HepG2 (cell line): ENCODE measurements at regions not wholly inside any gene's neighbourhood (a gene's known extent, or its start where the extent isn't known, plus 50 kb on each side); places are given as distances from the start of the nearest gene placed in this dataset.

ENCODE experiments used
- ATAC-seq: fragments of 200-7000 bp; cut with Tn5 transposase; 3 replicates; pipeline ENCODE4 v1.9.1; 2020; ENCODE audit warnings: mild to moderate bottlenecking, moderate library complexity
- BruUV-seq: library from RNA; stranded (reverse); fragments of 400-500 nt; replicated peaks from 2 replicates; lab custom pipeline; 2021; lab: Mats Ljungman, UMichigan
- CTCF ChIA-PET: fragments of 300-600 bp; formaldehyde crosslinking; extraction: SDS; loops from one replicate; lab custom pipeline; 2021; ENCODE audit warnings: low total read pairs, inconsistent platforms, low intra/inter-chr PET ratio; lab: Yijun Ruan, JAX
- POLR2A ChIA-PET: fragments of 350-600 bp; sonication (Branson Sonifier 250); formaldehyde crosslinking; loops from one replicate; lab custom pipeline; 2020; ENCODE audit warnings: antibody characterized with exemption, inconsistent platforms; lab: Yijun Ruan, JAX
- DNase-seq: peaks from one replicate; pipeline ENCODE4 v3.0.0-alpha.2; 2015; ENCODE audit warnings: low spot score
- FAIRE-seq: peaks from 3 replicates; lab custom pipeline; 2011; peaks lifted over from hg19 to GRCh38; lab: Jason Lieb, UNC
- H2AFZ ChIP-seq: one replicate; pipeline ENCODE4 v1.6.1; 2011; ENCODE audit warnings: low read length, inconsistent platforms
- H3K27ac ChIP-seq: fragments of 300-600 bp; 3 replicates; pipeline ENCODE4 v1.8.0; 2011; ENCODE audit warnings: mixed run types, mild to moderate bottlenecking, mixed read lengths, low read length, inconsistent platforms; ENCODE audit not compliant: insufficient read depth; ENCODE audit errors: extremely low read length
- H3K27me3 ChIP-seq, 2 experiments: fragments of 200-600 bp in 1 of 2; 2 replicates in 1 of 2; 3 replicates in 1 of 2; pipeline versions ENCODE4 v1.6.0 to v1.8.0; 2011; ENCODE audit warnings: low read length in 2 of 2, mild to moderate bottlenecking in 2 of 2, moderate library complexity in 2 of 2, inconsistent platforms in 1 of 2; ENCODE audit not compliant: insufficient read depth in 2 of 2, control insufficient read depth in 1 of 2
- H3K36me3 ChIP-seq, 2 experiments: fragments of 200-600 bp in 1 of 2; replicated peaks in 1 of 2; 2 replicates in 1 of 2; 3 replicates in 1 of 2; pipeline versions ENCODE4 v1.5.1 to v1.8.0; 2011; ENCODE audit warnings: low read length in 2 of 2, inconsistent platforms in 1 of 2; ENCODE audit not compliant: insufficient read depth in 2 of 2, control insufficient read depth in 1 of 2
- H3K4me1 ChIP-seq: 2 replicates; pipeline ENCODE4 v1.5.1; 2012; ENCODE audit warnings: low read length, inconsistent platforms; ENCODE audit not compliant: insufficient read depth
- H3K4me2 ChIP-seq: 2 replicates; pipeline ENCODE4 v1.6.0; 2011; ENCODE audit warnings: low read depth, low read length, inconsistent platforms
- H3K4me3 ChIP-seq, 3 experiments: fragments of 200-600 bp in 1 of 3; sonication (generic), shearing (Covaris generic) in 1 of 3; replicated peaks in 1 of 3; 2 replicates each; pipeline ENCODE4 v1.5.1; 2011 to 2016; ENCODE audit warnings: low read length in 3 of 3, inconsistent platforms in 2 of 3, low read depth in 2 of 3, mild to moderate bottlenecking in 2 of 3, control low read depth in 1 of 3, mixed read lengths in 1 of 3; ENCODE audit not compliant: insufficient read depth in 1 of 3
- H3K79me2 ChIP-seq: one replicate; pipeline ENCODE4 v1.6.1; 2011; ENCODE audit warnings: low read length, inconsistent platforms; ENCODE audit not compliant: insufficient read depth
- H3K9ac ChIP-seq: 2 replicates; pipeline ENCODE4 v1.6.0; 2011; ENCODE audit warnings: mild to moderate bottlenecking, low read depth, low read length, inconsistent platforms; ENCODE audit not compliant: insufficient read depth
- H3K9me3 ChIP-seq: 2 replicates; pipeline ENCODE4 v1.5.1; 2012; ENCODE audit warnings: mild to moderate bottlenecking, low read length
- H4K20me1 ChIP-seq: 2 replicates; pipeline ENCODE4 v1.6.0; 2011; ENCODE audit warnings: inconsistent platforms, mild to moderate bottlenecking, low read length, moderate library complexity; ENCODE audit not compliant: insufficient read depth
- ATF3 ChIP-seq: sonication (generic); formaldehyde crosslinking; IDR thresholded peaks from 2 replicates; pipeline ENCODE4 v1.4.0; 2020; ENCODE audit warnings: missing genetic modification reagents
- HCFC1 ChIP-seq: fragments of 150-350 bp; IDR thresholded peaks from 2 replicates; pipeline ENCODE4 v1.6.1; 2014; ENCODE audit warnings: low read depth, low read length
- MIER3 ChIP-seq: IDR thresholded peaks from 2 replicates; pipeline ENCODE4 v1.6.1; 2016; ENCODE audit warnings: missing compliant biosample characterization, borderline replicate concordance
- ZBTB21 ChIP-seq: sonication (generic); formaldehyde crosslinking; IDR thresholded peaks from 2 replicates; pipeline ENCODE4 v1.4.0; 2020; ENCODE audit warnings: missing genetic modification reagents
- ZMYM4 ChIP-seq: sonication (generic); formaldehyde crosslinking; IDR thresholded peaks from 2 replicates; pipeline ENCODE4 v1.8.1; 2023; ENCODE audit warnings: mild to moderate bottlenecking, missing genetic modification reagents
- ZNF224 ChIP-seq: sonication (generic); formaldehyde crosslinking; IDR thresholded peaks from 2 replicates; pipeline ENCODE4 v1.5.0; 2020; ENCODE audit warnings: mild to moderate bottlenecking, missing genetic modification reagents
- ZSCAN30 ChIP-seq: sonication (generic); formaldehyde crosslinking; IDR thresholded peaks from 2 replicates; pipeline ENCODE4 v1.5.0; 2020; ENCODE audit warnings: mild to moderate bottlenecking, missing genetic modification reagents
- in situ Hi-C: cut with HindIII; loops from 2 replicates; pipeline ENCODE4 v1.10.0; 2017; ENCODE audit warnings: low pct_unique_long_range_greater_than_20kb; ENCODE audit not compliant: extremely low pct_ligation_motif_present
- intact Hi-C: fragments of 100-400 bp; cut with micrococcal nuclease; formaldehyde crosslinking; loops from one replicate; pipeline ENCODE4 v1.10.0; 2022; ENCODE audit not compliant: unreplicated experiment
- TF ChIP-seq, protein P1 (sequence below): sonication (generic); formaldehyde crosslinking; IDR thresholded peaks from 2 replicates; pipeline ENCODE4 v1.5.0; 2020; ENCODE audit warnings: missing genetic modification reagents
- TF ChIP-seq, protein P2 (sequence below): sonication (generic); formaldehyde crosslinking; IDR thresholded peaks from 2 replicates; pipeline ENCODE4 v1.4.0; 2020; ENCODE audit warnings: missing genetic modification reagents, borderline replicate concordance

DNA sequence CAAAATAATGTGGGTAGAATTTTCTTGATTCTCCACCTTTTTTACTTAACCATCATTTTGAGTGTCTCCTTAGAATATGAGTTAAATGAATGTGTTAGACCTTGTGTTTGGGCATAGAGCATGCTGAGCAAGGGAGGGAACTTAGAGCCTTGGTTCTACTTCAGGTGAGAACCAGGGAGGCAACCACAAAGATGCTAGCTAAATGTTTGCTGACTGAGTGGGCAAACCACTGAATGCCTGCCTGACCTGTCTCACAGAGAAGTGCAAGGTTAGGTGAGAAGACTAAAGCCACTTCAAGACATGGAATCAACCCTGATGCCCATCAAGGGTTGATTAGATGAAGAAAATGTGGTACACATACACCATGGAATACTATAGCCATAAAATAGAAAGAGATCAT lies 242.6 kb upstream of the ZNF32 start:
- FAIRE-seq (no peak), DNase-seq (no peak), ATAC-seq (no peak)
- Histone ChIP-seq H3K4me2 (no peak overlapping the region), H3K27ac (no peak overlapping the region), H3K36me3 (no peaks in the 10 kb centered on the region), H3K4me1 (no peaks in the 10 kb centered on the region), H3K9ac (no peak overlapping the region), H3K9me3 (no peaks in the 10 kb centered on the region), H4K20me1 (no peaks in the 10 kb centered on the region), H3K79me2 (no peaks in the 10 kb centered on the region), H2AFZ (no peak overlapping the region), H3K4me3 (no peak overlapping the region), H3K27me3 (peaks cover 0 to 3% of the 10 kb centered on the region in 2 experiments; a peak in 2 of 5 replicates)
- POLR2A ChIA-PET = no interaction called here
- intact Hi-C loops = no loop called here
- in situ Hi-C loops = no loop called here
- no TSS peak for BruUV-seq
- CTCF ChIA-PET = no interaction called here
- no peak for TF ChIP-seq ZMYM4 (CRISPR knock-in tag)
- TF ChIP-seq ATF3 (CRISPR knock-in tag) = no peak
- no peak for TF ChIP-seq ZNF224 (CRISPR knock-in tag)
- TF ChIP-seq MIER3 (CRISPR knock-in tag) = no peak
- TF ChIP-seq ZBTB21 (CRISPR knock-in tag) = no peak
- no peak for TF ChIP-seq HCFC1
- TF ChIP-seq ZSCAN30 = no peak
- TF ChIP-seq, protein P1, sequence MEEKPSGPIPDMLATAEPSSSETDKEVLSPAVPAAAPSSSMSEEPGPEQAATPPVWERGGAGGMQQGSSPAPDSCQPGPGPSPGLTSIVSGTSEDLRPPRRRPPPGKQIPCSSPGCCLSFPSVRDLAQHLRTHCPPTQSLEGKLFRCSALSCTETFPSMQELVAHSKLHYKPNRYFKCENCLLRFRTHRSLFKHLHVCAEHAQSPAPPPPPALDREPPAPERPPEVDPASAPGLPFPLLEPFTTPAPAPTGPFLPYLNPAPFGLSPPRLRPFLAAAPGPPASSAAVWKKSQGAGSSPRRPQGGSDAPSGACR (CRISPR knock-in tag) = no peak
- TF ChIP-seq, protein P2, sequence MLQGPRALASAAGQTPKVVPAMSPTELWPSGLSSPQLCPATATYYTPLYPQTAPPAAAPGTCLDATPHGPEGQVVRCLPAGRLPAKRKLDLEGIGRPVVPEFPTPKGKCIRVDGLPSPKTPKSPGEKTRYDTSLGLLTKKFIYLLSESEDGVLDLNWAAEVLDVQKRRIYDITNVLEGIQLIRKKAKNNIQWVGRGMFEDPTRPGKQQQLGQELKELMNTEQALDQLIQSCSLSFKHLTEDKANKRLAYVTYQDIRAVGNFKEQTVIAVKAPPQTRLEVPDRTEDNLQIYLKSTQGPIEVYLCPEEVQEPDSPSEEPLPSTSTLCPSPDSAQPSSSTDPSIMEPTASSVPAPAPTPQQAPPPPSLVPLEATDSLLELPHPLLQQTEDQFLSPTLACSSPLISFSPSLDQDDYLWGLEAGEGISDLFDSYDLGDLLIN (CRISPR knock-in tag) = no peak
